GM18861 (cell line): ENCODE measurements at regions not wholly inside any gene's neighbourhood (a gene's known extent, or its start where the extent isn't known, plus 50 kb on each side); places are given as distances from the start of the nearest gene placed in this dataset.
"Not testable (repeated sequence)": the region's sequence is repeated elsewhere in the genome, so short reads cannot be mapped to it uniquely, and the experiment has no call there.

Experiments used
- ATAC-seq: cut with Tn5 transposase; IDR thresholded peaks from one replicate; pipeline ENCODE4 v1.9.1; 2021; ENCODE audit not compliant: unreplicated experiment

GRCh38 chr21:6060054-6060681 lies 4461.2 kb upstream of the TPTE start:
- ATAC-seq, result not testable (repeated sequence)

- not testable (repeated sequence) for ATAC-seq
Observed at GRCh38 chr21:6066320-6066985, 4454.9 kb upstream of the TPTE start.

GRCh38 chr21:6068098-6068831 lies 4453.1 kb upstream of the TPTE start:
- not testable (repeated sequence) for ATAC-seq

- ATAC-seq, result not testable (repeated sequence)
Observed at GRCh38 chr21:6070213-6070612, 4451.2 kb upstream of the TPTE start.

GRCh38 chr21:6072691-6073090 lies 4448.7 kb upstream of the TPTE start:
- not testable (repeated sequence) for ATAC-seq

- not testable (repeated sequence) for ATAC-seq
Observed at GRCh38 chr21:6073993-6074705, 4447.2 kb upstream of the TPTE start.

GRCh38 chr21:6074935-6075334 lies 4446.4 kb upstream of the TPTE start:
- not testable (repeated sequence) for ATAC-seq

- ATAC-seq, result not testable (repeated sequence)
Observed at GRCh38 chr21:6075627-6076208, 4445.7 kb upstream of the TPTE start.

GRCh38 chr21:6077358-6077757 lies 4444.0 kb upstream of the TPTE start:
- not testable (repeated sequence) for ATAC-seq

GRCh38 chr21:6078902-6079301 lies 4442.5 kb upstream of the TPTE start:
- not testable (repeated sequence) for ATAC-seq

GRCh38 chr21:6080941-6081655 lies 4440.3 kb upstream of the TPTE start:
- ATAC-seq, result not testable (repeated sequence)

- ATAC-seq, result not testable (repeated sequence)
Observed at GRCh38 chr21:6082166-6082565, 4439.2 kb upstream of the TPTE start.

GRCh38 chr21:6083574-6084120 lies 4437.7 kb upstream of the TPTE start:
- not testable (repeated sequence) for ATAC-seq

GRCh38 chr21:6086038-6086437 lies 4435.3 kb upstream of the TPTE start:
- ATAC-seq, result not testable (repeated sequence)

GRCh38 chr21:6087579-6088178 lies 4433.7 kb upstream of the TPTE start:
- ATAC-seq, result not testable (repeated sequence)

- not testable (repeated sequence) for ATAC-seq
Observed at GRCh38 chr21:6090286-6090908, 4431.0 kb upstream of the TPTE start.

- not testable (repeated sequence) for ATAC-seq
Observed at GRCh38 chr21:6091335-6092027, 4429.9 kb upstream of the TPTE start.

- ATAC-seq, result not testable (repeated sequence)
Observed at GRCh38 chr21:6092401-6092800, 4429.0 kb upstream of the TPTE start.
